ENCODE measurements at regions not wholly inside any gene's neighbourhood (a gene's known extent, or its start where the extent isn't known, plus 50 kb on each side); places are given as distances from the start of the nearest gene placed in this dataset.

- Histone ChIP-seq H2AFZ (ENCODE audit: low read length) (peak overlapping the region; percentile 76; the same call in 1 of the 2 replicates), H2BK5ac (ENCODE audit: low read depth, low read length) (no peak overlapping the region), H3K9ac (replicated peaks in 1 of 4; ENCODE audit: extremely low read depth in 1 of 4, low read depth in 3 of 4, low read length in 3 of 4) (no peak overlapping the region), H2BK15ac (ENCODE audit: low read length) (no peak overlapping the region), H2BK120ac (replicated peaks; ENCODE audit: low read depth, low read length) (no peak overlapping the region), H3K79me2 (ENCODE audit: control insufficient read depth in 1 of 2, insufficient read depth in 2 of 2, low read length in 2 of 2) (no peaks in the 10 kb centered on the region), H4K5ac (ENCODE audit: insufficient read length, low read depth, low read length) (no peak overlapping the region), H2BK20ac (ENCODE audit: low read length) (no peak overlapping the region), H3K23me2 (ENCODE audit: low read depth, low read length) (peaks cover 2% of the 10 kb centered on the region; the same call in 1 of the 2 replicates), H2BK12ac (ENCODE audit: low read depth, low read length) (no peak overlapping the region), H4K8ac (ENCODE audit: extremely low read depth, insufficient read depth, low read length) (no peak overlapping the region), H3K14ac (ENCODE audit: insufficient read length) (no peak overlapping the region), H3K23ac (ENCODE audit: insufficient read length) (no peak overlapping the region), H3K56ac (replicated peaks; ENCODE audit: insufficient read length, low read depth, low read length) (no peak overlapping the region), H3K36me3 (ENCODE audit: control insufficient read depth in 2 of 4, insufficient read depth in 4 of 4, low read length in 3 of 4) (no peaks in the 10 kb centered on the region), H2AK5ac (ENCODE audit: low read depth, low read length) (no peak overlapping the region), H3K9me3 (ENCODE audit: insufficient read depth in 2 of 2, low read depth in 1 of 2, low read length in 1 of 2) (no peaks in the 10 kb centered on the region), H3K4ac (replicated peaks; ENCODE audit: insufficient read length, low read depth, low read length) (no peak overlapping the region), H3K27me3 (replicated peaks in 1 of 4; ENCODE audit: control insufficient read depth in 3 of 4, extremely low read depth in 1 of 4, insufficient read depth in 3 of 4, low read length in 3 of 4) (no peaks in the 10 kb centered on the region), H4K20me1 (replicated peaks in 1 of 2; ENCODE audit: control insufficient read depth in 1 of 2, insufficient read depth in 2 of 2, low read length in 2 of 2) (no peaks in the 10 kb centered on the region), H3K4me3 (ENCODE audit: extremely low read depth in 1 of 4, insufficient read depth in 2 of 4, low read depth in 3 of 4, low read length in 4 of 4) (no peak overlapping the region), H3K79me1 (ENCODE audit: low read depth, low read length) (no peaks in the 10 kb centered on the region), H3K4me2 (ENCODE audit: insufficient read depth in 1 of 2, low read depth in 2 of 2, low read length in 2 of 2) (no peak overlapping the region), H3K18ac (ENCODE audit: extremely low read depth, low read length) (no peak overlapping the region), H3K4me1 (replicated peaks in 1 of 4; ENCODE audit: control insufficient read depth in 3 of 4, insufficient read depth in 4 of 4, low read length in 3 of 4) (no peaks in the 10 kb centered on the region), H3K27ac (ENCODE audit: low read depth, low read length) (no peak overlapping the region), H4K91ac (replicated peaks; ENCODE audit: insufficient read length, low read length) (no peak overlapping the region)
- CTCF ChIA-PET (ENCODE audit: partially characterized antibody): no interaction called here
- DNase-seq (ENCODE audit: low read depth in 1 of 2, low spot score in 2 of 2): no peak
- POLR2A ChIA-PET (ENCODE audit: partially characterized antibody): no interaction called here
- FAIRE-seq: no peak
- 73% methylated on average over 1 of the region's 1 CpG; no CpG with 5 or more reads in 1 of the 2 experiments for WGBS, 2 experiments (ENCODE audit: extremely low coverage in 1 of 2, insufficient coverage in 1 of 2, insufficient read length in 1 of 2, insufficient replicate concordance in 2 of 2, low coverage in 1 of 2, low lambda C conversion rate in 2 of 2, missing lambda C conversion rate in 1 of 2)
- TF ChIP-seq RBBP5 (IDR thresholded peaks at IDR 0.05; ENCODE audit: borderline replicate concordance, low read depth, low read length) (no peak), ATF3 (IDR thresholded peaks at IDR 0.05; ENCODE audit: insufficient read depth, low read depth, low read length) (no peak), SIX5 (IDR thresholded peaks at IDR 0.05; ENCODE audit: low read depth, low read length) (no peak), KDM4A (IDR thresholded peaks at IDR 0.05; ENCODE audit: low read depth, low read length, severe bottlenecking) (no peak), KDM5A (IDR thresholded peaks at IDR 0.05; ENCODE audit: low read length) (no peak), CREB1 (IDR thresholded peaks at IDR 0.05) (no peak)
Observed at GRCh38 chr4:30068234-30068633, 651.9 kb upstream of the PCDH7 start.
